Uterus (tissue), 3 donors: ENCODE measurements at regions not wholly inside any gene's neighbourhood (a gene's known extent, or its start where the extent isn't known, plus 50 kb on each side); places are given as distances from the start of the nearest gene placed in this dataset.

Source experiments
- DNase-seq, 2 donors: peaks; one replicate each; pipeline ENCODE4 v3.0.0-alpha.2; 2019 to 2020
- H3K27ac ChIP-seq, 2 donors: fragments of 200-600 bp; sonication (generic); 1 replicate in 1 of 2; 2 replicates in 1 of 2; pipeline ENCODE4 v1.5.1; 2016 to 2018
- H3K27me3 ChIP-seq, 2 donors: fragments of 200-600 bp; sonication (generic); one replicate each; pipeline ENCODE4 v1.5.1; 2018 to 2019; ENCODE audit warnings: control low read depth in 1 of 2
- H3K36me3 ChIP-seq, 2 donors: fragments of 200-600 bp; sonication (generic); one replicate each; pipeline ENCODE4 v1.5.1; 2019; ENCODE audit warnings: control low read depth in 1 of 2
- H3K4me1 ChIP-seq, 2 donors: fragments of 200-600 bp; sonication (generic); one replicate each; pipeline ENCODE4 v1.5.1; 2018 to 2019; ENCODE audit warnings: control low read depth in 1 of 2
- H3K4me3 ChIP-seq, 2 donors: fragments of 200-600 bp; sonication (generic); 1 replicate in 1 of 2; 2 replicates in 1 of 2; pipeline ENCODE4 v1.5.1; 2018 to 2019; ENCODE audit warnings: mild to moderate bottlenecking in 1 of 2
- H3K9me3 ChIP-seq, 2 donors: fragments of 200-600 bp; sonication (generic); one replicate each; pipeline ENCODE4 v1.5.1; 2019; ENCODE audit warnings: control low read depth in 1 of 2
- POLR2A ChIP-seq, 2 donors: fragments of 450-650 bp; IDR thresholded peaks; one replicate each; pipeline ENCODE4 v1.6.1; 2016; ENCODE audit warnings: antibody characterized with exemption in 2 of 2, mild to moderate bottlenecking in 1 of 2, moderate library complexity in 1 of 2
- intact Hi-C: fragments of 100-400 bp; cut with DNase I; formaldehyde crosslinking; loops from one replicate; pipeline ENCODE4 v1.15.1; 2023; ENCODE audit warnings: low total_unique reads
- TF ChIP-seq, protein P1 (sequence below), 4 experiments: fragments of 200-600 bp in 2 of 4; fragments of 450-650 bp in 2 of 4; sonication (generic) in 2 of 4; IDR thresholded peaks; one replicate each; pipeline ENCODE4 v1.5.1; 2016 to 2019; ENCODE audit warnings: antibody characterized with exemption in 4 of 4, mild to moderate bottlenecking in 2 of 4, moderate library complexity in 1 of 4
- donor health status: DM: yes; HTN: yes; CAD: no.

- H3K27me3 ChIP-seq: no peaks in the 10 kb centered on the region
- no peak for TF ChIP-seq POLR2A (IDR thresholded peaks at IDR 0.05)
- TF ChIP-seq, protein P1, sequence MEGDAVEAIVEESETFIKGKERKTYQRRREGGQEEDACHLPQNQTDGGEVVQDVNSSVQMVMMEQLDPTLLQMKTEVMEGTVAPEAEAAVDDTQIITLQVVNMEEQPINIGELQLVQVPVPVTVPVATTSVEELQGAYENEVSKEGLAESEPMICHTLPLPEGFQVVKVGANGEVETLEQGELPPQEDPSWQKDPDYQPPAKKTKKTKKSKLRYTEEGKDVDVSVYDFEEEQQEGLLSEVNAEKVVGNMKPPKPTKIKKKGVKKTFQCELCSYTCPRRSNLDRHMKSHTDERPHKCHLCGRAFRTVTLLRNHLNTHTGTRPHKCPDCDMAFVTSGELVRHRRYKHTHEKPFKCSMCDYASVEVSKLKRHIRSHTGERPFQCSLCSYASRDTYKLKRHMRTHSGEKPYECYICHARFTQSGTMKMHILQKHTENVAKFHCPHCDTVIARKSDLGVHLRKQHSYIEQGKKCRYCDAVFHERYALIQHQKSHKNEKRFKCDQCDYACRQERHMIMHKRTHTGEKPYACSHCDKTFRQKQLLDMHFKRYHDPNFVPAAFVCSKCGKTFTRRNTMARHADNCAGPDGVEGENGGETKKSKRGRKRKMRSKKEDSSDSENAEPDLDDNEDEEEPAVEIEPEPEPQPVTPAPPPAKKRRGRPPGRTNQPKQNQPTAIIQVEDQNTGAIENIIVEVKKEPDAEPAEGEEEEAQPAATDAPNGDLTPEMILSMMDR (IDR thresholded peaks at IDR 0.05): no peak
- intact Hi-C loops: no loop called here
- no peaks in the 10 kb centered on the region for H3K9me3 ChIP-seq
- H3K4me3 ChIP-seq: no peak overlapping the region
- no peaks in the 10 kb centered on the region for H3K36me3 ChIP-seq
- DNase-seq: no peak
- no peak overlapping the region for H3K27ac ChIP-seq
- H3K4me1 ChIP-seq: no peaks in the 10 kb centered on the region
These were observed 232.5 kb downstream of the HDGFL1 start for GRCh38 chr6:22801831-22802230.

DNA sequence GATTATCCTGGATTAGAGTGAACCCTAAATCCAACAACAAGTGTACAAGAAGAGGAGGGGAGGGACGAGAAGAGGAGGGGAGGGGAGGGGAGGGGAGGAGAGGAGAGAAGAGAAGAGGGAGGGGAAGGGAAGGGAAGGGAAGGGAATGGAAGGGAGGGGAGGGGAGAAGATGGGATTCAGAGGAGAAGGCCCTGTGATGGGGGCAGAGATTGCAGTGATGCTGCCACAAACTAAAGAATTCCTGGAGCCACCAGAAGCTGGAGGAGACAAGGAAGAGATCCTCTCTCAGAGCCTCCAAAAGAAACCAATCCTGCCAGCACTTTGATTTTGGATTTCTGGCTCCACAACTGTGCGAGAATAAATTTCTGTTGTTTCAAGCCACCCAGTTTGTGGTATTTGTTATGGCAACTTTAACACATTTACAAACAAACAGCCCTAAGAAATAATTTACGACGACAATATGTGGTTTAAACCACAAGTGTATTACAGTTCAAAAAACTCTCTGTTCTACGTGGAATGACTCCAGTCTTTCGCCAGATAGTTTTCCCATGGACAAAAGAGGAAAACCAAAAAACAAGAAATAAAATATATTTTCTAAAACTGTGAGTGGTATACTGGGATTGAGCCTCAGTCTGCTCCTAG, 235.4 kb downstream of the HDGFL1 start:
- H3K4me3 ChIP-seq: no peak overlapping the region
- H3K27me3 ChIP-seq: no peaks in the 10 kb centered on the region
- no peaks in the 10 kb centered on the region for H3K36me3 ChIP-seq
- peak overlapping the region in 1 of 2 donors; percentile 63 for H3K27ac ChIP-seq
- H3K9me3 ChIP-seq: no peaks in the 10 kb centered on the region
- no peak for DNase-seq
- H3K4me1 ChIP-seq: no peaks in the 10 kb centered on the region
- no peak for TF ChIP-seq POLR2A (IDR thresholded peaks at IDR 0.05)
- TF ChIP-seq, protein P1 (IDR thresholded peaks at IDR 0.05): no peak
- intact Hi-C loops: no loop called here

- H3K36me3 ChIP-seq: no peaks in the 10 kb centered on the region
- H3K27me3 ChIP-seq: no peaks in the 10 kb centered on the region
- H3K4me1 ChIP-seq: no peaks in the 10 kb centered on the region
- no peaks in the 10 kb centered on the region for H3K9me3 ChIP-seq
- DNase-seq: no peak
- TF ChIP-seq, protein P1 (IDR thresholded peaks at IDR 0.05): no peak
- no peak for TF ChIP-seq POLR2A (IDR thresholded peaks at IDR 0.05)
- intact Hi-C loops: no loop called here
- no peak overlapping the region for H3K4me3 ChIP-seq
- H3K27ac ChIP-seq: no peak overlapping the region
These were observed 237.9 kb downstream of the HDGFL1 start for GRCh38 chr6:22807261-22807660.

GRCh38 chr6:22807818-22808217, 238.5 kb downstream of the HDGFL1 start:
- TF ChIP-seq, protein P1 (IDR thresholded peaks at IDR 0.05): no peak
- no peak for TF ChIP-seq POLR2A (IDR thresholded peaks at IDR 0.05)
- intact Hi-C loops: no loop called here
- DNase-seq: no peak
- H3K27ac ChIP-seq: no peak overlapping the region
- no peak overlapping the region for H3K4me3 ChIP-seq
- no peaks in the 10 kb centered on the region for H3K27me3 ChIP-seq
- H3K36me3 ChIP-seq: no peaks in the 10 kb centered on the region
- no peaks in the 10 kb centered on the region for H3K4me1 ChIP-seq
- no peaks in the 10 kb centered on the region for H3K9me3 ChIP-seq

DNA sequence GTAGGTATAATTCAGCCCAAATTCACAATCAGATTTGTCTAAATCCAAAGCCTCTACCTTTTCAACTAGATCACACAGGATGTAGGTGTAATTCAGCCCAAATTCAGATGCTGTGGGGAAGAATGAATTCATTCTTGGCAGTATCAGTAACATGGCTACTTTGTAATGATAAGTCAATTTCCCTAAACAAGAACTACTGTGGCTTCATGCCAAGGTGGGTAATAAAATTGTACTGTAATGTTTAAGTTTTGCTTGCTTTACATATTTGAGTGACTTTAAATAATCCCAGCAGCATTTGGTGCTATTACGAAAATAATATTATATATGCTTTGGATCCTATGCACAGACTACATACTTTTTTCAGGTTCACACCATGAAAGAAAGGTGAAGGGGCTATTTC, 239.1 kb downstream of the HDGFL1 start:
- Histone ChIP-seq H3K27me3 (no peaks in the 10 kb centered on the region), H3K9me3 (no peaks in the 10 kb centered on the region), H3K36me3 (no peaks in the 10 kb centered on the region), H3K27ac (no peak overlapping the region), H3K4me1 (no peaks in the 10 kb centered on the region), H3K4me3 (no peak overlapping the region)
- no peak for TF ChIP-seq POLR2A (IDR thresholded peaks at IDR 0.05)
- TF ChIP-seq, protein P1 (IDR thresholded peaks at IDR 0.05): no peak
- intact Hi-C loops: no loop called here
- DNase-seq: no peak
